Sigmoid colon (tissue), 4 donors: ENCODE measurements at regions not wholly inside any gene's neighbourhood (a gene's known extent, or its start where the extent isn't known, plus 50 kb on each side); places are given as distances from the start of the nearest gene placed in this dataset.

ENCODE experiments used
- CTCF ChIP-seq, 4 experiments: fragments of 450-650 bp in 3 of 4; fragments of 200-600 bp in 1 of 4; IDR thresholded peaks; one replicate each; pipeline ENCODE4 v1.5.1; 2016 to 2019; ENCODE audit warnings: antibody characterized with exemption in 4 of 4, mild to moderate bottlenecking in 3 of 4, moderate library complexity in 2 of 4
- EP300 ChIP-seq, 4 donors: sonication (generic); formaldehyde crosslinking; IDR thresholded peaks; one replicate each; pipeline ENCODE4 v1.6.1; 2017; ENCODE audit warnings: antibody characterized with exemption in 4 of 4
- POLR2A ChIP-seq, 2 donors: fragments of 450-650 bp; IDR thresholded peaks; one replicate each; pipeline ENCODE4 v1.6.1; 2016; ENCODE audit warnings: antibody characterized with exemption in 2 of 2, mild to moderate bottlenecking in 2 of 2, moderate library complexity in 2 of 2
- POLR2AphosphoS5 ChIP-seq, 4 donors: sonication (generic); formaldehyde crosslinking; IDR thresholded peaks; one replicate each; pipeline ENCODE4 v1.6.1; 2017; ENCODE audit warnings: antibody characterized with exemption in 4 of 4

- TF ChIP-seq POLR2A (IDR thresholded peaks at IDR 0.05) (no peak), CTCF (IDR thresholded peaks at IDR 0.05) (no peak), POLR2AphosphoS5 (IDR thresholded peaks at IDR 0.05) (no peak), EP300 (IDR thresholded peaks at IDR 0.05) (no peak)
Observed at GRCh38 chr3:56956906-56957305, 103.6 kb upstream of the SPATA12 start.
